HUES6 (cell line): ENCODE measurements at regions not wholly inside any gene's neighbourhood (a gene's known extent, or its start where the extent isn't known, plus 50 kb on each side); places are given as distances from the start of the nearest gene placed in this dataset.

ENCODE experiments used
- H3K27ac ChIP-seq: 2 replicates; pipeline ENCODE4 v1.7.0; 2013; ENCODE audit warnings: low read depth, mild to moderate bottlenecking, low read length, inconsistent platforms
- H3K27me3 ChIP-seq: 2 replicates; pipeline ENCODE4 v1.6.1; 2013; ENCODE audit warnings: low read length; ENCODE audit not compliant: control insufficient read depth, insufficient read depth
- H3K36me3 ChIP-seq: 2 replicates; pipeline ENCODE4 v1.6.1; 2013; ENCODE audit warnings: low read length; ENCODE audit not compliant: control insufficient read depth, insufficient read depth
- H3K4me1 ChIP-seq: 2 replicates; pipeline ENCODE4 v1.6.1; 2013; ENCODE audit warnings: low read length; ENCODE audit not compliant: control insufficient read depth, insufficient read depth
- H3K4me3 ChIP-seq: 2 replicates; pipeline ENCODE4 v1.5.1; 2013; ENCODE audit warnings: low read depth, low read length
- H3K9ac ChIP-seq: one replicate; pipeline ENCODE4 v1.6.1; 2013; ENCODE audit warnings: mild to moderate bottlenecking, low read length
- H3K9me3 ChIP-seq: 2 replicates; pipeline ENCODE4 v1.6.1; 2013; ENCODE audit warnings: low read depth, low read length; ENCODE audit not compliant: control insufficient read depth, insufficient read depth

DNA sequence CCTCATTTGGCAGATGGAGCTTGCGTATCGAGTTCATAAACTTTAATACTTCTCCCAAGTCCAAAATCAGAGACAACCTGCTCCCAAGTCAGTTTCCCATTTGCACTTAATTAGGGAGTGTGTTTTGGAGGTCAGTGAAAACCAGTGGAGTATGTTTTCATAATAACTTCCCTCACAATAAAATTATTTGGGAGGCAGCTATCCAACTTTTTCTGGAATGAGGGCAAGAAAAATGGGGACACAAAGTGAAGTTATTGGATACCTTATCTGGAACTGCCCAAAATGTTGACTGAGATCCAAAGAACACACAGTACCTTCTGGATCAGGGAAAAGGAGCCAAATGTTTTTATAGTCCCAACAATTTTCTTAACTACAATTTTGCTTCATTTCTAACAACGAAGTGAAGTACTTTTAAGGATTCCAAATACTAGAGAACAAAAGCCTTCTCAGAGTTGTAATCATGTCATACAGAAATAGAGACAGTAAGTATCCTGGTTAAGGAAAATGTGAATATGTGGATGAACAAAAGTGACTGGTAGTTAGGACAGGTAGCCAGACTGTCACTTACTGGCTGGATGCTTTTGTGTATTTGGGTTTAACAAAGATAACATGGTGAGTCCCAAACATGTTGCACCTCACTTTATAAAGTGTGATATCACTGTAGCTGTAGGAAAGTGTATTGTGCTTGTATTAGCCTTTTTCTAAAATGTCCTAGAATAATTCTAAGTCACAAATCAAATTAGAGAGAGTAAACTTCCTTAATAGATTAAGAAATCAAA lies 325.0 kb downstream of the HLX start:
- Histone ChIP-seq H3K36me3 (no peaks in the 10 kb centered on the region), H3K9ac (no peak overlapping the region), H3K27me3 (no peaks in the 10 kb centered on the region), H3K9me3 (0 out of 2 replicates have a peak, but pooled peaks cover 3% of the 10 kb centered on the region), H3K27ac (no peak overlapping the region), H3K4me3 (no peak overlapping the region), H3K4me1 (no peaks in the 10 kb centered on the region)

DNA sequence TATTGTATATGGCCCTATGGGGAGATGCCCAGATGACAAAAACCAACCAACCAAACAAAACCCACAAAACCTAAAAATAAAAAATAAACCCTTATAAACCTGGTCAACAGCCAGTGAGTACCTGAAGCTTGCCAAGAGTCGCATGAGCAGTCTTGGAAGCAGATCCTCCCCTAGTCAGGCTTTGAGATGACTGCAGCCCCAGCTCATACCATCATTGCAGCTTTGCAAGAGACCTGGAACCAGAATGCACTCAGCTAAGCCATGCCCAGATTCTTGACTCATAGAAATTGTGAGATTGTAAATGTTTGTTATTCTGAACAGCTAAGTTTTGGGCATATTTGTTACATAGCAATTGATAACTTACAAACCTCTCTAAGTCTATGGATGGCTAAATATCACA lies 326.8 kb downstream of the HLX start:
- Histone ChIP-seq H3K9me3 (0 out of 2 replicates have a peak, but pooled peaks cover 3% of the 10 kb centered on the region), H3K9ac (no peak overlapping the region), H3K36me3 (no peaks in the 10 kb centered on the region), H3K4me3 (no peak overlapping the region), H3K27me3 (no peaks in the 10 kb centered on the region), H3K27ac (no peak overlapping the region), H3K4me1 (no peaks in the 10 kb centered on the region)

GRCh38 chr1:221212926-221213325 lies 333.7 kb downstream of the HLX start:
- H3K4me1 ChIP-seq, result no peaks in the 10 kb centered on the region
- H3K9me3 ChIP-seq, result 0 out of 2 replicates have a peak, but pooled peaks cover under 1% of the 10 kb centered on the region
- H3K36me3 ChIP-seq, result no peaks in the 10 kb centered on the region
- no peak overlapping the region for H3K9ac ChIP-seq
- no peak overlapping the region for H3K27ac ChIP-seq
- H3K27me3 ChIP-seq, result no peaks in the 10 kb centered on the region
- no peak overlapping the region for H3K4me3 ChIP-seq

DNA sequence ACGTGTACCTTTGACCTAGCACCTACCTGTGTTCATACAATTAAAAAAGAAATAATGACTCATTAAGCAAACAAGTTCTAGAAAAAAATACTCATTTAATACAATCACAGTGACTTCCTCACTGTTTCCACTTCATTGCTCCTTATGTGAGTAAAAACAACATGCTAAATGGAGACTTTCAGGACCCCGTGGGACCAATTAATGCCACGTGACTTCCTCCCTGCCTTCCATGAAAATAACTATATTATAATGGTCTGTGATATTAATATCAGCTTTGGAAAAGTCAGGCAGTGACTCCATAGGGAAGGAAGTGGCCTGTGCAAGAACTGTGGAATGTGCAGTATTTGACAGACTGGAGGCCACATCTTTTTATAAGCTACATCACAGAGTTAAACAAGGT lies 337.8 kb downstream of the HLX start:
- Histone ChIP-seq H3K9me3 (no peaks in the 10 kb centered on the region), H3K36me3 (no peaks in the 10 kb centered on the region), H3K27ac (no peak overlapping the region), H3K9ac (no peak overlapping the region), H3K27me3 (no peaks in the 10 kb centered on the region), H3K4me3 (no peak overlapping the region), H3K4me1 (no peaks in the 10 kb centered on the region)

GRCh38 chr1:221223281-221223680 lies 344.0 kb downstream of the HLX start:
- H3K9me3 ChIP-seq, result peaks cover 4% of the 10 kb centered on the region; the same call in 1 of the 2 replicates
- no peak overlapping the region for H3K9ac ChIP-seq
- no peaks in the 10 kb centered on the region for H3K36me3 ChIP-seq
- no peak overlapping the region for H3K4me3 ChIP-seq
- peaks cover 23% of the 10 kb centered on the region for H3K27me3 ChIP-seq
- no peak overlapping the region for H3K27ac ChIP-seq
- peaks cover 9% of the 10 kb centered on the region for H3K4me1 ChIP-seq

DNA sequence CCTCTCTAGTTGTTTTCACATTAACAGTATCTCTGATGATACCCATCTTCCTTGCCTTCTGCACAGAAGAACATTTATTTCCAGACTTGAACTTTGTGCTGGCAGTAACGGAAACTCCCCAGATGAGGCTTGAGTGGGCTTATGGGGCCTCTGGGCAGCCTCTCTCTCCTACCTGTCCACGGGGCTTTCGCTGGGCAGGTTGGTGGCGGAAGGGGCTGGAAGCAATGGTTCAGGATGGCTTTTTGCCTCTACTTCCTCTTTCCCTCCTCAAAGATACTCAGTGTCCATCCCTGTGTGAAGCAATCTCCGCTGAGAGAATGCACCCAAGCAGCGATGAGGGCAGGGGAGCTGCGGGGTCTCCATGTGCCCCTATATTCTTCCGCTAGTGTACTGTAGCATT lies 348.2 kb downstream of the HLX start:
- Histone ChIP-seq H3K27ac (no peak overlapping the region), H3K4me3 (no peak overlapping the region), H3K36me3 (no peaks in the 10 kb centered on the region), H3K9me3 (peaks cover 4% of the 10 kb centered on the region; the same call in 1 of the 2 replicates), H3K27me3 (peaks cover 25% of the 10 kb centered on the region), H3K4me1 (peaks cover 19% of the 10 kb centered on the region), H3K9ac (no peak overlapping the region)

DNA sequence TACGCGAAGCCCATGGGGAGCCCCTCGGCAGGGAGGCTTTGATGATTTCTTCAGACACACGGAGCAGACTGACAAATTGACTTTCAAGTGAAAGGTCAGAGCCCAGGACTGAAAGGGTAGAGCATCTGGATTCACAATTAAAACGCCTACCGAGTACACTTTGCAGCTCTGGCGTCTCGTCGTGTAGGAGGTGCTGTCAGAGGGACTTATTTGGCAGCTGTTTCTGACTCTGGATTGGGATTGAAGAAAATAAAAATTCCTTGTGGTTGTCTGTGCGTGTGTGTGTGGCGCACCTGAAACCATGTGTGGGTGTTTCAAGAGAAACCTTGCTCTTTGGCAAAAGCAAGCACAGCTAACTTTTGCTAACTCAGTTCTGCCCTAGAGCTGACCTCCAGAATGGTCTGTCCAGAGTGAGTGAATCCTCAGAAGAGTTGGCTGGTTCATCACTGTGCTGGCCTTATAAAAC lies 348.7 kb downstream of the HLX start:
- Histone ChIP-seq H3K9me3 (peaks cover under 1% of the 10 kb centered on the region; the same call in 1 of the 2 replicates), H3K4me1 (peaks cover 19% of the 10 kb centered on the region), H3K27me3 (peaks cover 25% of the 10 kb centered on the region), H3K36me3 (no peaks in the 10 kb centered on the region), H3K9ac (no peak overlapping the region), H3K4me3 (no peak overlapping the region), H3K27ac (no peak overlapping the region)

- no peak overlapping the region for H3K27ac ChIP-seq
- H3K9ac ChIP-seq, result no peak overlapping the region
- no peak overlapping the region for H3K4me3 ChIP-seq
- H3K9me3 ChIP-seq, result peaks cover 3% of the 10 kb centered on the region; the same call in 1 of the 2 replicates
- H3K36me3 ChIP-seq, result no peaks in the 10 kb centered on the region
- H3K27me3 ChIP-seq, result peaks cover 25% of the 10 kb centered on the region
- H3K4me1 ChIP-seq, result peaks cover 19% of the 10 kb centered on the region
These were observed 349.4 kb downstream of the HLX start for GRCh38 chr1:221228594-221228993.

- no peak overlapping the region for H3K27ac ChIP-seq
- 0 out of 2 replicates have a peak, but pooled peaks cover 7% of the 10 kb centered on the region for H3K9me3 ChIP-seq
- H3K9ac ChIP-seq, result no peak overlapping the region
- H3K4me1 ChIP-seq, result peaks cover 19% of the 10 kb centered on the region
- H3K36me3 ChIP-seq, result no peaks in the 10 kb centered on the region
- H3K27me3 ChIP-seq, result peaks cover 25% of the 10 kb centered on the region
- no peak overlapping the region for H3K4me3 ChIP-seq
These were observed 351.4 kb downstream of the HLX start for GRCh38 chr1:221230605-221231004.

GRCh38 chr1:221234791-221235190 lies 355.5 kb downstream of the HLX start:
- Histone ChIP-seq H3K36me3 (no peaks in the 10 kb centered on the region), H3K9me3 (0 out of 2 replicates have a peak, but pooled peaks cover 7% of the 10 kb centered on the region), H3K27ac (no peak overlapping the region), H3K9ac (no peak overlapping the region), H3K27me3 (no peaks in the 10 kb centered on the region), H3K4me1 (no peaks in the 10 kb centered on the region), H3K4me3 (no peak overlapping the region)

DNA sequence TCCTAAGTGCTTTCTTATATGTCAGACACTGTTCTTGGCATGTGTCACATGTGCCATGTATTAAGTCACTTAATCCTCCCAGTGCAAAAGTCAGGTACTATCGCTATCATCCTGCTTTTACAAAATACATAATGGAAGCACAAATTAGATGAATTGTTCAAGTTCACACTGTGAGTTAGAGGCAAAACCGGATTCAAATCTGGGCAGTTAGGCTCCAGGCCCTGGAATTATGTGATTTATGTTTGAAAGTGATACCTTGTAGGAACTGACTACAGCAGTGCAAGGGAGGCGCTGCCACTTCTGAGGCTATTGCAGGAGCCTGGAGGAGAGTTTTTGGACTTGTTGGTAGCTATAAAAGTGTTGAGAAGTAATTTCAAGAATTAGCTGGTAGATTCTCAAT lies 358.3 kb downstream of the HLX start:
- H3K9ac ChIP-seq, result no peak overlapping the region
- H3K9me3 ChIP-seq, result 0 out of 2 replicates have a peak, but pooled peaks cover 7% of the 10 kb centered on the region
- no peaks in the 10 kb centered on the region for H3K4me1 ChIP-seq
- no peak overlapping the region for H3K27ac ChIP-seq
- H3K36me3 ChIP-seq, result no peaks in the 10 kb centered on the region
- H3K27me3 ChIP-seq, result no peaks in the 10 kb centered on the region
- no peak overlapping the region for H3K4me3 ChIP-seq
